Prostate gland (tissue), 2 donors: ENCODE measurements at regions not wholly inside any gene's neighbourhood (a gene's known extent, or its start where the extent isn't known, plus 50 kb on each side); places are given as distances from the start of the nearest gene placed in this dataset.

Experiments
- CTCF ChIP-seq, 4 experiments: fragments of 200-600 bp in 2 of 4; fragments of 450-650 bp in 2 of 4; sonication (generic) in 2 of 4; IDR thresholded peaks; 1 replicate in 3 of 4; 2 replicates in 1 of 4; pipeline ENCODE4 v1.5.1; 2016 to 2019; ENCODE audit warnings: antibody characterized with exemption in 4 of 4, mild to moderate bottlenecking in 2 of 4, moderate library complexity in 2 of 4
- POLR2A ChIP-seq: fragments of 450-650 bp; IDR thresholded peaks from one replicate; pipeline ENCODE4 v1.6.1; 2016; ENCODE audit warnings: antibody characterized with exemption, mild to moderate bottlenecking
- POLR2AphosphoS5 ChIP-seq: sonication (generic); formaldehyde crosslinking; IDR thresholded peaks from one replicate; pipeline ENCODE4 v1.6.1; 2017; ENCODE audit warnings: antibody characterized with exemption

- TF ChIP-seq POLR2A (no peak), CTCF (IDR thresholded peaks at IDR 0.05) (no peak), POLR2AphosphoS5 (no peak)
Measured at GRCh38 chr15:93283854-93284253, 194.8 kb upstream of the RGMA start.
